ENCODE measurements at regions not wholly inside any gene's neighbourhood (a gene's known extent, or its start where the extent isn't known, plus 50 kb on each side); places are given as distances from the start of the nearest gene placed in this dataset.

DNA sequence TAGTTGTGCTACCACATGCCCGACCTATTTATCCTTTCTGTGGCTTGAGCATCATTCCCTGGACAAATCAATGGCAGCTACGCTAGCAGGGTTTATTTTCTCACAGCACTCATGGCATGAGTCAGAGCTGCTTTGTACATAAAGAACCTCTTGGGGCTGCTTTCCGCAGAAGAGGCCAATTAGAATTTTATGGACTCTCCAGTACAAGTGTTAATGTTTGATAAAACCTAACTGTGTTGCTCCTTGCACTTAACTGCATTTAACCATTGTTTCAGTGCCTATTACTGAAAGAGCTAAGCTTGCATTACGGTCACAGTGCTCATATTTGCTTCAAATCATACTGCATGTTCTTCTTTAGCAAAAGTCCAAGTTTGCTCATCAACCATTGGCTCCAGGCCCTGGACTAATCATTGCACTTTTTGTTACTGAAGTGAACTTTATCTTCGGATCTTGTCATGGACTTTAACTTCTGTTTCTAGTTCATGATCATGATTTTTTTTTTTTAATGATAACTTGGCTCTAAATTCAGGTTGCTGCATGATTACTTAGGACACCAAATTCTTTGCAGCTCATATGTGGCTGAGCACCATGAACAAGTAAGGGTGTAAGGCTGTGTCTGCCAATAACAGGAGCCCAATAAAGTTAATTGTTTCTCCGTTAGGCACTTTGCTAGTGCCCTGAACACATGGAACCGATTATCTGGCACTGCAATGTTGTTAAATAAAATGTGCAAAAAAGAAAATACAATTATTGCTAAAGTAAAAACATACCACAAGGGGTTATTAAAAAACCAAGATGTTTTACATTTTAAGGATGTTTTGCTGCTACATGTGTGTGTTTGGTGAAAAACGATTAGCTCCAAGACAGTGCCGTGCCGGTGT is 492.2 kb downstream of the KCNJ2 start:
- Histone ChIP-seq H3K4me3 (no peak overlapping the region), H3K36me3 (no peaks in the 10 kb centered on the region), H3K9me3 (no peaks in the 10 kb centered on the region), H3K4me1 (no peaks in the 10 kb centered on the region), H3K27me3 (no peaks in the 10 kb centered on the region), H3K27ac (no peak overlapping the region)
- no peak for DNase-seq (ENCODE audit: low spot score)
- no peak for TF ChIP-seq CTCF (IDR thresholded peaks at IDR 0.05)

DNA sequence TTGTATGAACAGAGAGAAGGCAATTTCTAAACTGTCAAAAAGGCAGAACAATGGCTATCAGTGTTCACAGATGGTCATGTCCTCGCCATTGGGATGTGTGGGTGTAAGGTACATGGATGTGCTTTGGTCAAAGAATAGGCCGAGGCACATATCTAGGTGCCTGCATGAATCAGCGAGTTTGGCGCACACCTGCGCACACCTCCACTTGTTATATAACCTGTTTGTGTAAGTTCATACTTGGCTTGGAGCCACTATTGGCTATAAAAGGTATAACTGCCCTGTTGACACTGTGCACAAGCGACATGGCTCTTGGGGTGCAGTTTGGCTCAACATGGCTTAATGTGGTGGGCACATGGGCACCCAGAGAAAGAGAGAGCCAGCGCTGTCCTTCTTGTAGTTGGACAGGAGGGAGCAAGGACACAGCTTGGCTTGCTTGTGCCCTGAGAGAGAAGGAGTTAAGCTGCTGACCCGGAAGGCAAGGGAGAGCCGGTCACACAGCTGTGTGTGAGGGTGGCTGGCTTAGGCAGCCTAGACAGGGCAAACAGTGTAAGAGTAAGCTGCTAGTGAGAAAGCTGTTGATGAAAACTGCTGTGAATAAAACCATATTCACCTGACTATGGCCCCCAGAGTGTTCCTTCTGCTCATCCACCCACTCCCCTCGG is 499.1 kb downstream of the KCNJ2 start:
- no peak for DNase-seq (ENCODE audit: low spot score)
- H3K27ac ChIP-seq: no peak overlapping the region
- H3K36me3 ChIP-seq: no peaks in the 10 kb centered on the region

DNA sequence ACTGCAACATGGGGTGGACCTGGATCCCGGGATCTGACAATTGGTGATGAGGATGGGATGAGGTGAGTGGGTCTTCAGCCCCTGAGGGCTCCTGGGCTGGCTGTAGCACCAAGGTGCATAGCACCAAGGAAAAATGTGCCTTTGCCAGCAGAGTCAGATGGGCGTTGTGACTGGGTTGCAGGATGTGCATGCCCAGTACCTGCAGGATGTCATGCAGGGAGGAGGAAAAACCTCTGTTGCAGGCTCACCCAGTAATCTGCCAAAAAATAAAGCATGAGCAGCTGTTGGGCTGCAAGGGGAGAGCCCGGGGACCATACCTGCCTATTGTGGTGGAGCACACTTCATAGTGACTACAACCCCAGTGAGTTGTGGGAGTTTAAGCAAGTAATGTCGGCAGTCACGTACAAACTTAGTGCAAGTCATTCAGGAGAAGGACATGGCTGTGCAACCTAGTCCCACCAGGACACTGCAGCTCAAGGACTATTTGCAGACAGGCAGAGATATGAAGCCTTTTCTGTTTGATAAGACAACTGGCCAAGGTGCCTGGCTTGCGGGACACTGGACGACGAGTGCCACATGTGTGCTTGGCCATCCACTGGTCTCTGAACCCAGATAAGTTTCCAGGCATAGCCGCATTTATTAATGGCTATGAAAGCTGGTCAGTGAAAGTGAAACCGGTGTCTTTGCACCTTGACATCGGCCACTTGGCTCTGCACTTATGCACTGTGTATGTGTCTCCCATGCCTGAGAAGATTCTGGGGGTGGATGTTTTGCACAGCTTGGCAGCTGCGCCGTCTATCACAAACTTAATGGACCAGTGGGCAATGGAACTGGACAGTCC is 499.8 kb downstream of the KCNJ2 start:
- no peak overlapping the region for H3K27ac ChIP-seq
- no peak for DNase-seq (ENCODE audit: low spot score)
- H3K36me3 ChIP-seq: no peaks in the 10 kb centered on the region
- H3K27me3 ChIP-seq: no peaks in the 10 kb centered on the region
- no peak overlapping the region for H3K4me3 ChIP-seq
- no peak for TF ChIP-seq CTCF (IDR thresholded peaks at IDR 0.05)
- no peaks in the 10 kb centered on the region for H3K9me3 ChIP-seq
- H3K4me1 ChIP-seq: no peaks in the 10 kb centered on the region

More for the DNA sequence above, 499.1 kb downstream of the KCNJ2 start:
- Histone ChIP-seq H3K9me3 (no peaks in the 10 kb centered on the region), H3K4me3 (no peak overlapping the region), H3K27me3 (no peaks in the 10 kb centered on the region), H3K4me1 (no peaks in the 10 kb centered on the region)
- no peak for TF ChIP-seq CTCF (IDR thresholded peaks at IDR 0.05)

DNA sequence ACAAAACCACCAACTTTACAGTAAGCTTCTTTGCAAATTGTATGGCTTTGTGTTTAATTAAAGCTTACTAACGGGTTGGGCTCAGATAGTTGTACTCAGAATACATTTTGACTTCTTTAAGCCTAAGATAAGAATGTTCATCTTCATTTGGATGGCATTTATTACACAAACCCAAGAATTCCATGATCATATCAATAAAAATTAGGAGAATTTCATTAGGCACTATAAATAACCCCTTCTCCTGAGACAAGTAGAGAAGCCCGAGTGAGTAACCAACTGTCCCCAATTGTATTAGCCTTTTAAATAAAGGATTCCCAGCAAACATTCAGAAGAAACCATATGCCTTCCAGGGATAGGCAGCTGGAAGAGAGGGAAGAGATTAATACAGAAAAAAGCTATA is 504.7 kb downstream of the KCNJ2 start:
- Histone ChIP-seq H3K4me3 (no peak overlapping the region), H3K36me3 (no peaks in the 10 kb centered on the region), H3K27ac (no peak overlapping the region), H3K4me1 (no peaks in the 10 kb centered on the region), H3K27me3 (no peaks in the 10 kb centered on the region), H3K9me3 (no peaks in the 10 kb centered on the region)
- no peak for DNase-seq (ENCODE audit: low spot score)
- no peak for TF ChIP-seq CTCF (IDR thresholded peaks at IDR 0.05)

DNA sequence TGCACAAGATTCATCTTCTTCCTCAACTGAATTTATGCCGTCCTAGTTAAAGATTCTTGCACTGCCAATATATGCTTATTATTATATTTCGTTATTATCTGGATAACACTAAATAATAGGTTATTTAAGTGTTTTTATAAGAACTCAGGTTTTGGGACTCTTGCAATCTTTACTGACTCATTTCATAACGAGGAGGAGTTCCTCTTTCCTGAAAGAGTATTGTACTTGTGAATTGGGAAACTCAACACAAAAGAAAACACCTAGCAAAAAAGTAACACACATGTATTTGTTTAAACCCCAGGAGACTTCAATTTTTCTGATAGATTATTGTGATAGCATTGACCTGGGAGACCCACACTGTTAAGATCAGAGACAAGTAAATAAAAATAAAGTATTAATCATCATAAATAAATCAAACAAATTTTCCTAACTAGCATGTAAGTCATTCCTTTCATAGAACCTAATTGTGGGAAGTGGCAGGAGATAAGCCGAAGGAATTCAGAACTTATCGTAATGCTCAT is 505.8 kb downstream of the KCNJ2 start:
- no peaks in the 10 kb centered on the region for H3K36me3 ChIP-seq
- no peaks in the 10 kb centered on the region for H3K9me3 ChIP-seq
- no peak overlapping the region for H3K4me3 ChIP-seq
- H3K27ac ChIP-seq: no peak overlapping the region
- H3K27me3 ChIP-seq: no peaks in the 10 kb centered on the region
- no peak for TF ChIP-seq CTCF (IDR thresholded peaks at IDR 0.05)
- H3K4me1 ChIP-seq: no peaks in the 10 kb centered on the region
- DNase-seq (ENCODE audit: low spot score): no peak
